Fibroblast of skin of abdomen (primary cell): ENCODE measurements at regions not wholly inside any gene's neighbourhood (a gene's known extent, or its start where the extent isn't known, plus 50 kb on each side); places are given as distances from the start of the nearest gene placed in this dataset.

Experiments used
- DNase-seq: peaks from one replicate; pipeline ENCODE4 v3.0.0-alpha.2; 2013

DNA sequence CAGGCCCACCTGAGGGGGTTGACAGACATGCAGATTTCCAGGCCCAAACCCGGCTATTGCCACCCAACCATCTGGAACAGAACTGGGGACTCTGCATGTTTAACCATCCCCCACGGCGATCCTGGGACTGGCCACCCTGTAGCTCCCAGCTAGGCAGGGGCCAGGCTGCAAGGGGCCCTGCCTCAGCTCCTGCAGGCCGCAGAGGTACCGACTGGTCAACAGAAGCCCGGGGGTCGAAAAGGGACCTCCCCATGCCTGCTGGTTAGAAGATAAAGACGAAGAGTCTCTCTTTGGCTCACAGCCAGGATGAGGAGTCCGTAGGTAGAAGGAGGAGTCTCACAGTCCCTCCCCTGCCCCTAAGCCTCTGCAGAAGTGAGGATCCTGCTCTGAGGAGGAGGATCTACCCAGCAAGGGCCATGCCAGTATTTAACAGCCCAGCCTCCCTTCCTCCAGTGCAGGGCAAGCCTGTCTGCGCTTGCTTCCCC lies 223.4 kb upstream of the TNRC6C start:
- DNase-seq, result no peak

DNA sequence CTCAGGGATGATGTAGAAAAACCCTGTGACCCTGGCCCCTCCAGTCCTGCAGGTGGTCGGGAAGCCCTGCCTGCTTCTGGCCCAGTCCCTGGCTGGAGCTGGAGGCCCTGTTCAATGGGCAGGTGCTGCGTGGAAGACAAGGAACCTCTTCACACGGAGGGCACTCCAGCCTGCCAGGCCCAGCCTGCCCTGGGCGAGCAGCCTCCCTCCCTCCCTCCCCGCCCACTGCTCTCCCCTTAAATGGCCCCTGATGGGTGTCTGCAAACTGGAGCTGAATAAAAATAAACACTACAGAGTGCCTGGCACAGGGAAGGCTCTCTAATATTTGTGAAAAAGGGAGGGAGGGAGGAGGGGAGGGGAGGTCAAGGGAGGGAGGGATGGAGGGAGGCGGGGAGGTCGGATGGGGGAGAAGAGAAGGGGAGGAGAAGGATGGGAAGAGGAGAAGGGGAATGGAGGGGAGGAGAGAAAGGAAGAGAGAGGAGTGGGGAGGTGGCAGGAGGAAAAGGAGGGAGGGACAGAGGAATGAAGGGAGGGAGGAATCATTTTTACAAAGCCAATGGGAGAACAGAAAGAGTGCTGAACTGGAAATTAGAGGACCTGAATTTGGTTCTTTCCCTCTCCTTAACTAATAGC lies 222.8 kb upstream of the TNRC6C start:
- no peak for DNase-seq

DNA sequence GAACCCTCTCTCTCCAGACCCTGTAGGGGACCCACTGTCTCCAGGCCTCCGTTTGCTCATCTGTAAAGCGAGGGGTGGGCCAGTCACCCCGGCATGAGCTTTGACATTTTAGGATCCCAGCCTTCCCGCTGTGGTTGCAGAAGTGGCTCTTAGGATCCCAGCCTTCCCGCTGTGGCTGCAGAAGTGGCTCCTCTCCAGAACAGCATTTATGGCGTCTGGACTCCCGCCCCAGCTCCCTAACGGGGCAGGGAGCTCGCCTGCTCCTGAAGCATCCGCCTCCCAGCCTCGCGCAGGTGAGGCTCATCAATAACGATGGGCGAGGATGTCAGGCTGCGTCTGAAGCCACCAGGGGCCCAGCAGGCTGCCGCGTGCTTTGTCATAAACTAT lies 222.3 kb upstream of the TNRC6C start:
- no peak for DNase-seq

DNA sequence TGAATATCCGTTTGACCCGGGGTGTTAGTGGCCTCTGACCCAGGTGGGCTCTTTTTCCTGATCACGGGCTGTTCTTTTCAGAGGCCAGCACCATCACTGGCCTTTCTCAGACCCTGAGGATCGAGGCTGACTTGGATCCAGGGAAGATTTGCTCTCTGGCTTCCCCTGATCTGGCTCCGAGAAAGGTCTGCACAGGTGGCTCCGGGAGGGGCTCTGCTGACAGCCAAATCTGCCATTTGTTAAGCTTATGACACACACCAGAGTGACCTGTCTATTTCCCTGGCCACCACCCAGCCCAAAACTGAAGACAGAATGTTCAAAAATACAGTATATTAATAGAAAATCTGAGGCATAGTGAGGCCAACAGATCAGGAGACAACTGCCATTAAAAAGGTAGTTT lies 221.8 kb upstream of the TNRC6C start:
- no peak for DNase-seq

DNA sequence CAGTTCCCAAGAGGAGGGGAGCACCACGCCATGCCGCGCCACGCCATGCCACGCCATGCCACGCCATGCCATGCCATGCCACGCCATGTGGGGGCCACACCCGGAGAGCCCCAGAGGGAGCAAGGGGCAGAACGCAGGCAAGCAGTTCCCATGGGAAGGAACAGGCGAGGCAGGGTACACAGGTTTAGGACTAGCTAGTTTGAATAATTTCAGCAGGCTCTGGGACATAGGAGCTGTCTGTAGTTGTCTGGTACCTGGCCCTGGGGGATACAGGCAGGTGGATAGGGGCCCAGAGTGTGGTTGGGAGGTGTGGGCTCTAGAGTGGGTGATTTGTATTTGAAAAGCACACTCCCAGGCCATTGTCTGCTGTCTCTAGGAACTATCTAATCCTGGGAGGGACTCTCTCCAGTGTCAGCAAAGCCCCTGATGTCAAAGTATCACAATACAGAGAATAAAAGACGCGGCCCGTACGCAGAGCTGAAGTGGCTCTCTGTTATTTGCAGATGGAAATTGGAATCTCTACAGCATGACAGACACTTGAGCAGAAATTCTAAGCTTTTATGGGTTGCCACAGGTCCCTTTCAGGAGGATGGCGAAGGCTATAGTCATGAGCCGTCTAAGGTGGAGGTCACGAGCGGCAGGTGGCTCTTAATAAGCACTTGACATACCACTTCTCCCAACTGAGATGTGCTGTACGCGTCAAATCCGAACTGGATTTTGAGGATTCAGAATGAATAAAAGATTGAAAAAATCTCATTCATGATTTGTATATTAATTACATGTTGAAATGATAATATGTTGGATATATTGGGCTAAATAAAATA lies 220.8 kb upstream of the TNRC6C start:
- DNase-seq, result no peak

DNA sequence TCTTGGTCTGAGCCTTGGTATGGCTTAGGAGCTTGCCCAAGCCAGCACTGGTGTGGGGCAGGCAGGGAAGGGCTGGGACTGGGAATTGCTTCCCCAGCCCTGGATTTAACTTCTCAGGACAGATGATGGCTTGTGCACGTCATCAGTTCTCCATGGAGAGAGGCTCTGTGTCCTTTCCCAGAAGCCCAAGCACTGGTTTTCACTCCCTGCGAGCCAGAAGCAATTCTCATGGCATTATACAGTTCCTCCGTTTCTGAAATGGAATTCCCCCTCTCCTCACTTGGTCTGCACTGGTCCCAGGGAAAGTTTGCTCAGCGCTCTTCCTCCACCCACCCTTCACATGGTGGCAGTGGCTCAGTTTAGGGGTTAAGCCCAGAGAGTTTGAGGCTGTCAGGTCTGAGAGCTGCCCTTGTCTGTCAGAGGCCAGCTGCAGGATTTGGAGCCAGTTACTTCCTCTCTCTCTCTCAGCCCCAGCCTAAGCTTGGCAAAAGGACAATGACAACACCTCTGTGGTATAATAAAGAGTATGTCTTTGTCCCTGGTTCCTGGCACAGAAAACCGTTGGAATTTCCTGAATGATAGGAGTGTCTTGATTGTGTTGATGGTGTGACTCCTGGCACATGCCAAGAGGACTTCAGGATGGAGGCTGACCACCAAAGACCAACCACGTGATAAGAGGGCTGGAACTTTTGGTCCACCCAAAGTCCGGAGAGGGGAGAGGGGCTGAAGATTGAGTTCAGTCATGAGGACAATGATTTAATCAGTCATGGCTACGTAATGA lies 219.6 kb upstream of the TNRC6C start:
- no peak for DNase-seq

DNA sequence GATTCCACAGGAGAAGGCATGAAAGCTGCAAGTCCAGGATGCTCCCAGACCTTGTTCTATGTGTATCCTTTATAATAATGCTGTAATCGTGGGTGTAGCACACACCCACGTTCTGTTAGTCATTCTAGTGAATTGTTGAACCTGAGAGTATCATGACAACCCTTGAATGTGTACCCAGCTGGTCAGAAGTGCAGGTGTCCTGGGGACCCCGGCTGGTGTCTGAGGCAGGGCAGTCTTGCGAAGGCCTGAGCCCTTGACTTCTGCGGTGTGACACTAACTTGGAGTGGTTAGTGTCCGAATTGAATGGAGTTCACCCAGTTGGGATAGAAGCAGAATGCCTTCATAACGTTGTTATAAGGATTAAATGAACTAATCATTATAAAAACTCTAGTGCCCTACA lies 218.0 kb upstream of the TNRC6C start:
- no peak for DNase-seq

DNA sequence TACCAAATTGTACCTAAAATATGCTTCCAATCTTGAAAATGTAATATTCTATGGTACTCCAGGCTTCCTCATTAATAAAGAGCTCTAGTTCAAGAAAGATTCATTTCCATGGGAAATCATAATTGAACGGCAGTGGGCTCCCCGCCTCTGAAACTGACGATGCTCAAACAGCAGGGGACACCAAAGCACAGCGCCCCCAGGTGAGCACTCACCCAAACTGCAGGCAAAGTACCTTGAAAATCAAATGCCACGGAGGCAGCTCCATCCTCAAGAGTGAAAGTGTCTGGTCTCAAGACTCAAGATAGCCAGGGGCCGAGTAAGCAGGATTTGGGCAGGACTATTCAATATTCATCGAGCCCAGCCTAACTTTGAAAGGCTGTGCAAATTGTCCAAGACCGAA lies 217.4 kb upstream of the TNRC6C start:
- DNase-seq, result no peak

DNA sequence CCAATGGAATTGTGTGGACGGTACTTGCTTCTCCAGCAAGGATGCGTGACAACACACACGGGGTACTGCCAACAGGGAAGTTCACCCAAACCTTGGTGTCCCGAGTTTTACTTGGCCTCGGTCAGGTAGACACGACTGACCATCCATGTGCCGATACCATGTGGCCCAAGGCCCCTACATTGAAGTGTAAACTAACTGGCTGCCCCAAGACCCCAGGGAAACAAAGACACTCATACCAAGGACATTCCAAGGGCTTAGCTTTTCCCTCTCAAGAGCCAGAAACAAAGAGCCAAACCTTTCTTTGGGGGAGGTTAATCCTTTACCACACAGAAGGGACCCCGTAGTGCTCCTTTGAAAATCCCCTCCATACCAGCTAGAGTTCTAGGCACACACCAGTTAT lies 215.9 kb upstream of the TNRC6C start:
- DNase-seq, result no peak

DNA sequence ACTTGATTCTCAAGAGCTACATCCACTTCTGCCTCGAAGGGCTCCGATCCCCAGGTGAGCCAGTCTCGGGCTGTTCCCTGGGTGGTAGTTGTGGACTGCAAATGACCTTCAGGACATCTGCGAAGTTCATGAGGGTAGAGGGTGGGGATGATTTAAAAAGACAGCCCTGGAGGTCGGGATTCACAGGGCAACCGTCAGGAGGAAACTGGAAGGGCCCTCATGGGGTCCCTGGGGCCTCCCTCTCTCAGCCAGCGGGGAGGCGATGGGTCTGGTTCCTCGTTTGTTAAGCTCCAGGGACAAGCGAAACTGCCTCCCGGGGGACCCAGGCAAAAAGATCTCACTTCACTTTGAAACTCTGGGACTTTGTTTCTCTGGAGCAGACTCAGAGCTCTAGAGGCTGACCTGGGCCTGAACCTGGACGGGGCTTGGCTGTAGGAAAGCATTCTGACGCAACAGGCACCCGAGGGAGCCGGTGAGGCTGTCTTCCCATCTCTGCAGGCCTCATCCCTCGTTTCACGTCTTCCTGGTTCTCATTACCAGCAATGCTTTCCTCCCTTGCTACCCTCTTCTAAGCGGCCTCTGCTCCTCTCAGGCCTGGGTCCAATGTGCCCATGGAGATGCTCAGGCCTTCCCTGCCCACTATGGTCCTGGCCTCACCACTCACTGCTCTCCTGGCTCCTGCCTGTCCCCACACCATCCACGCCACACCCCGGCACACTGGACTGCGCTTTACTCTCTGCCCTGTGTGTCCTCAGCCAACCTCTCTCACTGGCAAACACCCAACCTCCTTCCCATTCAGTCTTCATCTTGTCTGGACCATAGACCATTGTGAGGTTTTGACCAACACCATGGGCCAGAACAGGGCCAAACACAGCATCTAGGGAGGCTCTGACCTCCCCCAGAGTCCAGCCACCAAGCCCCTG lies 214.2 kb upstream of the TNRC6C start:
- DNase-seq, result no peak

DNA sequence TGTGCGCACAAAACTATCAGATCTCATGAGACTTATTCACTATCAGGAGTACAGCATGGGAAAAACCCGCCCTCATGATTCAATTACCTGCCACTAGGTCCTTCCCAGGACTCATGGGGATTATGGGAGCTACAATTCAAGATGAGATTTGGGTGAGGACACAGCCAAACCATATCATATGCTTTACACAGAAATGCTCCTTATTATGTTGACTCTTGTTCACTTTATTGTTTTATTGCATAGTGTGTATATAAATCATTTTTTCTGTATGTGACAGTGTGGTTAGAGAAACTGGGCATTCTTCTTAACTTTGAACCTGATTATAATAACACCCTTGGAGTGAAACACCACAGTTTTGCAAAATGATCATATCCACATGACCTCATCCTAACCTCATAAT lies 212.8 kb upstream of the TNRC6C start:
- no peak for DNase-seq

DNA sequence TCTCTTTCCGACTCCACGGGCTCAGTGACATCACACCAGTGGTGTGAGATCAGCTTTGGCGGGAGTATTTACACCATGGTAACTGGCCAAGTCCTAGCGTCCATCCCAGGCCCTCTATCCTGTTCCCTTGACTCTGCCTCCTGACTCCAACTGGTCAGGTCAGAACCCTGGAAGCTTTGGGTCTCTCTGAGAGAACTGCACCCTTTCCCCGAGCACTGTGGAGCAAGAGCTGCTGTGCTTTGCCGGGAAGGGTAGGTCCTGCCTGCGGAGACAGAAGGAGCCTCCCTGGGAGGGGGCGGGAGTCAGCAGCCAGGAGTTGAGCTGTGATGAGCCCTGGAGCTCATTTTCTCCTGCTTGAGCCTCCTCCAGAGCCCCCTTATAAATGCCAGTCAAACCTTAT lies 212.1 kb upstream of the TNRC6C start:
- DNase-seq, result no peak

DNA sequence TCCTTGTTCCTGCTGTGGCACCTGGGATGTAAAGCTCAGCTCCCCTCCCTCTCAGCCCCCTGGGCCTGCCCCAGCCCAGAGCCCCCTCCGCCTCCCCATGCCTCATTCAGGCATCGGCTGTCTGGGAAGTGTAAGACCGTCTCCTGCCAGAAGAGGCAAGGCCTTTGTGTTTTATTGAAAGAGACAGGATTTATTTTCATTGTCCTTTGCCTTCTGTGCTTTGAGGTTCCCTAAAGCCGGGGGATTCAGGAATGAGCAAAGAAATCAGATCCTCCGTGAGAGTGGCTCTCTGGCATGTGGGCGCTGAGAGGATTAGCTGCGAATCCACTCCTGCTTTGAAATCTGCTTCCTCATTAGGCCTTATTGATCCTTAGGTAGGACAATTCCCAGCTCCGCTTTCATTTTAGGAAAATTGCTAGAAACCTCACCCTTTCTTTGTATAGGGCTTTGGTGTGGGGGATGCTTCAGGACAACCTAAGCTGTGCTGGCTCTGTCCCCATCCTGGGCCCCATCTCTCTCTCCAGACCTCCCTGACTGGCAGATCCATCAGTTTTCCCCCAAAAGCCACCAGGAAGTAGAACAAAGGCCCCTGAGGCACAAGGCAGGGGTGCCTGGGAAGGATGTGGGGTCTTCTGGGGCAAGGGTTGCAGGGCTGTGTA lies 211.5 kb upstream of the TNRC6C start:
- no peak for DNase-seq

DNA sequence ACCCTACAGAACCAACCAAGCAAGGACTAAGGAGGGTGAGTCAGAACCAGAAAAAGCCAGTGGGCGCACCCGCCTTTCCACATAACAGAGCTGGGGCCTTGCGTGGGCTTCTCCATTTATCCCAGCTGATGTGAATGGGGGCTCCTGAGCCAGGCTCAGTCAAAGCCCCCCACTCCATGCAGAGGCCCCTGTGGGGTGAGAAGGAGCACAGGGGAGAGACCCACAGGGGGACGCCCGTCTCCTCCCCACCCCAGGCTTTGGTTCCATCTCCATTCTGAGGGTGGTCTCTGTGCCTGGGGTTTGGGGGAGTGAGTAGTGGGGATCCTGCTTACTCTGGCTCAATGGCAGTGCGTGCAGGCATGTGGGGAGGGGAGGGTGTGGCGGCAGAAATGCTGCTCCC lies 210.1 kb upstream of the TNRC6C start:
- DNase-seq, result no peak

DNA sequence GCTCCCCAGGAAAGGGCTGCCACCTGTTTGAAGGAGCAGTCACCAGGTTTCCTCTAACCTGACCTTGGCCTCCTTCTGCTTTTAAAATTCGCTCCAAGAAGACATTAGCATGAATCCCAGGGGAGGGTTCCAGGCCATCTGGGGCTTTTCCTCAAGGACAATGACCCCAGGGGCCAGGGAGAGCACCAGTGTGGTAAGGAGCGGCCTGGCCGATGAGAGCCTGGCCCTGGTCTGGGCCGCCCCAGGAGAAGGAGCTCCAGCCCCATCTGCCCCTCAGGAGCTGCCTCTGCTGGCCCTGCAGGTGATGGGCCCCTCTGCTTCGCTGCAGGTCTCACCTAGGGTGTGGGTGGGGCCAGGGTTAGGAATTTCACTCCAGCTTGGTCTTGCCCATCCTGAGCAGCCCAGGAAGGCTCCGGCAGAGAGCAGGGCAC lies 209.2 kb upstream of the TNRC6C start:
- DNase-seq, result no peak

DNA sequence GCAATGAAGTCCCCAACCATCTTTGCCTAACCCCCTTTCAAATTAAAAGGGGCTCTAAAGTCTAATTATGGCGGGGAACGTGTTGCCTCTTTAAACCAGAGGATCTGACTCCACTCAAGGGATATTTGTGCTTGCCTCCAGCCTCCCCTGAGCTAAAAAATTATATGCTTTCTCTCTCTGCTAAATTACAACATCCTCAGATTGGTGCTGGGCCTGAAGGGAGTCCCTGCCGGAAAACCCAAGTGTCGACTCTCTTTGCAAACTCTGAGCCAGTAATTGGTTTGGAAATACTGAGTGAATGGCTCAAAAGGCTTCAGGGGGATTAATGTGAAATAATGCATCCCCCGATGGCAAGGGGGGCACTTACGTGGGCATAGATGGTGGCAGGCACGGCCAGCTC lies 208.5 kb upstream of the TNRC6C start:
- DNase-seq, result no peak

DNA sequence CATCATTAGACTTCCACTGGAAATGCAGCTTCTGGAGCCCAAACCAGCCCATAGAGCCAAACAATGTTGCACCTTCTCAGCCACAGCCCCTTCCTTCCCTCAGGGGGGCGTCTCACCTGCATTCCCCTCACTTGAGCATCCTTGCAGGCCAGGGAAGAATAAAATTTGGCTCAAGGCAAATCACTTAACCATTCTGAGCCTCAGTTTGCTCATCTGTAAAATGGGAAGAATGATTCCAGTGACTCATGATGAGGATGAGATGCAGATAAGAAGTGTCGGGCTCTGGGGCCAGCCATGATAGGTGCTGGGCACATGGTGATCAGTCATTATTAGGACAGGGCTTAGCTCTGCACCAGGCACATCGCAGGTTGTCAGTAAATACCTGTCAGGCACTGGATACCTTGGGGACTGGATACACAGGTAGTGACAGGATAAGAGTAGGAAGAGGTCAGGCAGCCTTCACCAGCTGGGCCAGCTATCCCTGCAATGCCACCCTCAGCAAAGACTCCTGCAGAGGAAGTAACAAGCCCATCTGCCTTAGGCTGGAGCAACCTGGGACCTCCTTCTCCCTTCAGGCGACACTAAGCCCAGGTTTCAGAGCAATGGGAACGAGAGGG lies 208.0 kb upstream of the TNRC6C start:
- DNase-seq, result no peak

DNA sequence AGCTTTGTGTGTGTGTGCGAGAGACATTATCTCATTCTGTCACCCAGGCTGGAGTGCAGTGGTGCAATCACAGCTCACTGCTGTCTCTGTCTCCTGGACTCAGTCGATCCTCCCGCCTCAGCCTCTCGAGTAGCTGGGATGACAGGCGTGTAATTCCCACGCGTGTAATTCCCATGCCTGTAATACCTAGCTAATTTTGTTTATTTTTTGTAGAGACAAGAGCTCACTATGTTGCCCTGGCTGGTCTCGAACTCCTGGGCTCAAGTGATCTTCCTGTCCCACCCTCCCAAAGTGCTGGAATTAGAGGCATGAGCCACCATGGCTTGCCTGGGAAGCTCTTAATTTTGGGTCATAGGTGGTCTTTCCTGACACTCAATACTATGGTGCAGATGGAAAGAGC lies 205.3 kb upstream of the TNRC6C start:
- no peak for DNase-seq

DNA sequence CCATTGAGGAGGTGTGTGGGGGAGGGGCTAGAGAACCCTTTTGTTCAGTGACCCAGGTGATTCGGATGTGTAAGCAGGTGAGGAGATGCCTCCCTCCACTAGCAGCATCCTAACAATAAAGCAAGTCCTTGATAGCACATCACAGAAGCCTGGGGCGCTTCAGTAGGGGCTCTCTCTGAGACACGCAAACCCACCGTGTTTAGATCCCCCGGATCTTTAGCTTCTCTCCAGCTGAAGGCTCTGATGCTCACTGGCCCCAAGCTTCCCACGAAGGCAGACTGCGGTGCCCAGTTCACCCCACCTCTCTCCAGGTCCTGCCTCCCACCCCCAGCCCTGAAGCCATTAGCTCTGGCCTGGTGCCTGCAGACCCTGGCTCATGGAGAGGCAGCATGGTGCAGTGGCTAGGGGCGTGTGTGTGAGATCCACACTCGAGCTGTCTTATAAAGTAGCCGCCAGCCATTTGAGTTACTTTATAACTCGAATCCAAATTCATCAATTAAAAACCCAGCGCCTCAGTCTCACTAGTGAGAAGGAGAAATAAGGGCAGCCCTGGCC lies 204.7 kb upstream of the TNRC6C start:
- no peak for DNase-seq

DNA sequence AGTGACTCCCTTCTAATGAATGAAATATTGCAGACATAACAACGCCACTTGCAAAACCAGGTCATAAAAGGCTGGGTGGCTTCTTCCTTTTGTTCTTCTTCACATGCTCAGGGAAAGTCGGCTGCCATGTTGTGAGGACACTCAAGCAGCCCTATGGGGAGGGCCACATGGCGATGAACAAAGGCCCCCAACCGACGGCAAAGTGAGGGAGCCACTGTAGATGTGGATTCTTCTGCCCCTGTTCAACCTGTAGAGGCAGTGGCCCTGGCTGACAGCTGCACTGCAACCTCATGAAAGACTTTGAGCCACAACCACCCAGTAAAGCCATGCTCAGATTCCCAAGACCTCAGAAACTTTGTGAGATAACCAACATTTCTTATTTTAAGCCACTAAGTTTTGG lies 203.5 kb upstream of the TNRC6C start:
- DNase-seq, result no peak

DNA sequence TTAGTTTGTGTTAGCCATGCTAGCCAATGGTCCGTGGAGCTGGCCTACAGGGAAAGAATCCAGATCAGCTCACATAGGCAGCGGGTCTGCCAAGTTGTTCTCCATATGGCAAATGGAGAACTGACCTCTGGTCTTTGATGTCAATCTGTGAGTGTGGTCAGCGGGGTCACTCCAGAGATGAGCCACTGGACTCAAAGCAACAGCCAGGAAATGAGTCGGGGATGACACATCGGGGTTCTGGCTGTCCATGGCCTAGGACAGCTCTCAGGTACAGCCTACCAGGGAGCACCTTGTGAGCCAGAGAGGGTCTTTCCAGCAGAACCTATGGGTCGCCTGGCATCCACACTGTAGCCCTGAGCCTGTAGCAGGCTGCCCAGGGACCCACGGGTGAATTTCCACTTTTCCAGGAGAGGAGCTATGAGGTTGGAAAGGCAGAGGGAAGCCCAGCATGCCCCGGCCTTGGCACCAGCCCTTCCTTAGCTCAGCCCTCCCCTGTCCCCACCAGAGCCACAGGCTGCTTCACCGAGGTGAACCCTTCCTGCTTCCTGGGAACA lies 203.0 kb upstream of the TNRC6C start:
- DNase-seq, result no peak
